Kidney epithelial cell (primary cell): ENCODE measurements at regions not wholly inside any gene's neighbourhood (a gene's known extent, or its start where the extent isn't known, plus 50 kb on each side); places are given as distances from the start of the nearest gene placed in this dataset.

ENCODE experiments used
- DNase-seq: peaks from one replicate; pipeline ENCODE4 v3.0.0-alpha.2; 2010; ENCODE audit warnings: low read depth
- H3K27me3 ChIP-seq: 2 replicates; pipeline ENCODE4 v1.6.0; 2011; ENCODE audit warnings: low read length; ENCODE audit not compliant: control insufficient read depth, insufficient read depth
- H3K36me3 ChIP-seq: 2 replicates; pipeline ENCODE4 v1.5.1; 2011; ENCODE audit warnings: low read length; ENCODE audit not compliant: control insufficient read depth, insufficient read depth
- H3K4me3 ChIP-seq: 2 replicates; pipeline ENCODE4 v1.5.1; 2011; ENCODE audit warnings: low read depth, mild to moderate bottlenecking, control low read depth, low read length
- CTCF ChIP-seq: IDR thresholded peaks from 2 replicates; pipeline ENCODE4 v1.5.1; 2011; ENCODE audit warnings: mild to moderate bottlenecking, moderate library complexity, low read length, control low read depth, inconsistent platforms; ENCODE audit not compliant: insufficient read depth, poor library complexity, severe bottlenecking

GRCh38 chr1:82215853-82216175 lies 415.1 kb downstream of the ADGRL2 start:
- no peak for DNase-seq
- no peak for TF ChIP-seq CTCF

GRCh38 chr1:82215056-82215852 lies 414.5 kb downstream of the ADGRL2 start:
- Histone ChIP-seq H3K27me3 (no peaks in the 10 kb centered on the region), H3K4me3 (no peak overlapping the region), H3K36me3 (no peaks in the 10 kb centered on the region)
- no peak for TF ChIP-seq CTCF
- DNase-seq: no peak

More at GRCh38 chr1:82215853-82216175, 415.1 kb downstream of the ADGRL2 start:
- Histone ChIP-seq H3K27me3 (no peaks in the 10 kb centered on the region), H3K4me3 (no peak overlapping the region), H3K36me3 (no peaks in the 10 kb centered on the region)

- Histone ChIP-seq H3K36me3 (no peaks in the 10 kb centered on the region), H3K27me3 (no peaks in the 10 kb centered on the region), H3K4me3 (no peak overlapping the region)
- no peak for DNase-seq
- no peak for TF ChIP-seq CTCF
Observed at GRCh38 chr1:82214606-82215005, 413.9 kb downstream of the ADGRL2 start.

GRCh38 chr1:82197606-82198005 lies 396.9 kb downstream of the ADGRL2 start:
- Histone ChIP-seq H3K4me3 (no peak overlapping the region), H3K27me3 (no peaks in the 10 kb centered on the region), H3K36me3 (no peaks in the 10 kb centered on the region)
- DNase-seq: no peak
- TF ChIP-seq CTCF: no peak

- Histone ChIP-seq H3K4me3 (no peak overlapping the region), H3K36me3 (no peaks in the 10 kb centered on the region), H3K27me3 (no peaks in the 10 kb centered on the region)
- TF ChIP-seq CTCF: no peak
- no peak for DNase-seq
Observed at GRCh38 chr1:82195245-82195644, 394.5 kb downstream of the ADGRL2 start.

- TF ChIP-seq CTCF: no peak
- Histone ChIP-seq H3K4me3 (no peak overlapping the region), H3K36me3 (no peaks in the 10 kb centered on the region), H3K27me3 (no peaks in the 10 kb centered on the region)
- DNase-seq: no peak
Observed at GRCh38 chr1:82185084-82185483, 384.4 kb downstream of the ADGRL2 start.
